ENCODE measurements at regions not wholly inside any gene's neighbourhood (a gene's known extent, or its start where the extent isn't known, plus 50 kb on each side); places are given as distances from the start of the nearest gene placed in this dataset.

- TF ChIP-seq RBBP5 (IDR thresholded peaks at IDR 0.05; ENCODE audit: borderline replicate concordance, low read depth, low read length) (no peak), CBX5 (IDR thresholded peaks at IDR 0.05; ENCODE audit: low read depth, low read length) (no peak), RFX5 (IDR thresholded peaks at IDR 0.05; ENCODE audit: borderline replicate concordance, low read depth, low read length) (no peak), ATF2 (IDR thresholded peaks at IDR 0.05; ENCODE audit: low read length) (no peak), BACH1 (IDR thresholded peaks at IDR 0.05; ENCODE audit: low read length) (no peak), RXRA (IDR thresholded peaks at IDR 0.05; ENCODE audit: insufficient read depth, low read depth, low read length) (no peak), GTF2F1 (IDR thresholded peaks at IDR 0.05; ENCODE audit: borderline replicate concordance, low read depth, low read length) (no peak)
These were observed 396.3 kb upstream of the PIK3C3 start (continued) for GRCh38 chr18:41558715-41559114.

Measured in H1 (cell line).